ENCODE measurements at regions not wholly inside any gene's neighbourhood (a gene's known extent, or its start where the extent isn't known, plus 50 kb on each side); places are given as distances from the start of the nearest gene placed in this dataset.

DNA sequence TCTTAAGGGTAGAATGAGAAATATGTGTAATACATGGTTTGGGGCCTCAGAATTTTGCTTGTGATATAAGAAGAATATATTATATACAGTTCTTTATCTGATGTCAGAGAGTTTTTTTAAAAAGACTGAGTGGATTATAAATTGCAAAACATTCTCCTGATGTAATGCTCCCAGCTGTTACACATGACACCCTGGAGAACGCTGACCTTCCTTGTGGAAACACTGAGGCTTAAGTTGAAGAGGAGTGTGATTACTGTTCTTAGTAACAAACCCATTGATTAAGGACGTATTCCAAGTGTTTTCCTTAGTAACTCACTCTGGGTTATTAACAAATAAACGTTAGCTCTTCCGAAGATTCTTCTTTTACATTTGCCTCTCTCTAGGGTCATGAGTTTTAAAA lies 1069.3 kb upstream of the CNTNAP5 start:
- no peak for DNase-seq

DNA sequence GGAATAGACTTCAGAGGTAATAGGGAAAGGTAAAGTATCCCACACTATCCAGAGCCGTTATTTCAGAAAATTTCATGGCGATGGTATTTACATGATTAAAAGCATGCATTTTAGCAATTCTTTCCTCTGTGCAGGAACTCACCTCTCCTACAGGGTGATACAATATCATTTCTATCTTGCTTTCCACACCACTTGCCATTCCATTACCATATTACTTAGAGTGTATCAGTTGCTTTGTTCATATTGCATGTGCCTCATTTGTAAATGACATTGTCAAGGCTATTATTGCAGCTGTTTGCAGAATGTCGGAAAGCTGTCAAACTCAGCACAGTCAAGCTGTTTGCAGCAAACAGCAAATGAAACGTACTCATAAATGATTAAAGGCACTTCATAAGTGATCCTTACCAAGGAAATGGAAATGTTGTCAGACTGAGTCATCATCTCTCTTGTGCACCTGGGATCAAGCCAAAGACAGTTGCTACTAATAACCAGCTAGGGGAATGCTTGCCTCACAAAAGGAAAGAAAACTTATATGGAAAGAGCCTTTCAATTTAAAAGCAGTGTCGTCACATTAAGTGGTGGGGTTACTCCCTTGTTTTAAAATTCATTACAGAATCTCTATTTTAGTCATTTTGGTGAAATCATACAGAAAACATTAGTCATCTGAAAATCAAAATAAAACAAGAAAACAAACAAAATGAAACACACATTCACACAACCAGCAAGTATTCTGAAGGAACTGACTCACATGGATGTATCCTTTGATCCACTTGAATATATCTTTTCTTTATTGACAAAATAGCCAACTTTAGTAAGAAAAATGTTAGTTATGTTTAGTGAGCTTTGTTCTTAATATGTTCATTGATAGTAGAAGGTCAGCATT lies 1064.1 kb upstream of the CNTNAP5 start:
- DNase-seq = no peak

DNA sequence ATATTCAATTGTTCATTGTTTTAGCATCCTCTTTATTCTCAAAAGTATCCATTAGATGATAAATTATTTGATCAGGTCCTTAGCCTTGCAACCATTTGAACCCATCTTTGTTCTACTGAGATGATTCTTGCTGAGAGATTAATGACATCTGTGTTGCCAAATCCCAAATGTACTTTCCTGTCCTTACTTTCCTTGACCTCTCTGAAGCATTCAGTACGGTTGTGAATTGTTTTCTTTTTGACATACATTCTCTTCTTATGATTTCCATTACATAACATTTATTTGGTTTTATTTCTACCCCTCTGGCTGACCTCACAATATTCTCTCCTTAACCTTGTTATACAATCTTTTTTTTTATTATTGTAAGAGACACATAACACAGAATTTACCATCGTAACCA lies 1058.6 kb upstream of the CNTNAP5 start:
- no peak for DNase-seq

DNA sequence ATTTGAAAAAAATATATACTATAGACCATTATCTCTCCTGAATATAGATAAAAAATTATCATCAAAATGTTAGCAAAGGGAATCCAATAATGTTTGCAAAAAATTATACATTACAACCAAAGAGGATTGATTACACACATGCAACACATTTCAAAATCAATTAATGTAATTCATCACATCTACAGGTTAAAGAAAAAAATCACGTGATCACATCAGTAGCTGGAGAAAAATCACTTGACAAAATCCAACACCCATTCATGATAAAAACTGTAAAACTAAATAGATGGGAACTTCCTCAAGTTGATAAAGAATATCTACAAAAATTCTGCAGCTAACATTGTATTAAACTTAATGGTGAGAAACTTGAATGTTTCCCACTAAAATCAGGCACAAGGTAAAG lies 1047.5 kb upstream of the CNTNAP5 start:
- no peak for DNase-seq

DNA sequence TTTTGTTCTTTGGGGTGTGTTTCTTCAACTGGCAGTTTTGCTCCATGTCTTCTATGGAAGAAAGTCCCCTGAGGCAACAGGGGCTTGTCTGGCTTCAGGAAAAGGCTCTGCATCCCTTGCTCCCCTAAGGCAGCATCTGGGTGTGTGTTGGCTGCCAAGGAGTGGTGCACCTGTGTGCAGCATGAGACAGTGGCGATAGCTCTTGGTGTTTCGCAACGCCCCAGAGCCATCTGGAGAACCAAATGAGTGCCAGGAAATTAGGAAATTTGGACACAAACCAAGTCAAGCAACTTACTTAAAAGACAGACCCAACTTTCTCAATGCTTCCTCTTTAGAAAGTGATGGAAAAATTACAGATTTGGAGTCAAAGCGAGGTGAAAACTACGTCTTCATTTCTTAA lies 1044.4 kb upstream of the CNTNAP5 start:
- DNase-seq = no peak

DNA sequence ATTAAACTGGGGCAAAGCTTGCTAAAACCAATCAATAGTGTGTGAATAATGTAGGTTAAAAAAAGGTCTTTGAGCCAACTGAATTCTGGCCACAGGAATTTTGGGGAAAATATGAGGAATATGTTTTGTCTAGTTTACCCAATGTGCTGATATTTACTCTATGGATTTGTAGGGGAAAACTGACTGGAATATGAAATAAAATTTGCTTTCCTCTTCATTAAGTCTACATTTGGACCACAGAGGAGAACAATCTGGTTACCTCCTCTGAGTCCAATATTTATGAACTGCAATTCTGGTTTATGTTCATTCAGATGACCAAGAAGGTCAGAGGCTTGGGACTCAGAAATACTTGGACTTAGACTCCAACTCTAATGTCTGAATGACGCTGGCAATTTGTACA lies 1042.2 kb upstream of the CNTNAP5 start:
- DNase-seq = no peak

DNA sequence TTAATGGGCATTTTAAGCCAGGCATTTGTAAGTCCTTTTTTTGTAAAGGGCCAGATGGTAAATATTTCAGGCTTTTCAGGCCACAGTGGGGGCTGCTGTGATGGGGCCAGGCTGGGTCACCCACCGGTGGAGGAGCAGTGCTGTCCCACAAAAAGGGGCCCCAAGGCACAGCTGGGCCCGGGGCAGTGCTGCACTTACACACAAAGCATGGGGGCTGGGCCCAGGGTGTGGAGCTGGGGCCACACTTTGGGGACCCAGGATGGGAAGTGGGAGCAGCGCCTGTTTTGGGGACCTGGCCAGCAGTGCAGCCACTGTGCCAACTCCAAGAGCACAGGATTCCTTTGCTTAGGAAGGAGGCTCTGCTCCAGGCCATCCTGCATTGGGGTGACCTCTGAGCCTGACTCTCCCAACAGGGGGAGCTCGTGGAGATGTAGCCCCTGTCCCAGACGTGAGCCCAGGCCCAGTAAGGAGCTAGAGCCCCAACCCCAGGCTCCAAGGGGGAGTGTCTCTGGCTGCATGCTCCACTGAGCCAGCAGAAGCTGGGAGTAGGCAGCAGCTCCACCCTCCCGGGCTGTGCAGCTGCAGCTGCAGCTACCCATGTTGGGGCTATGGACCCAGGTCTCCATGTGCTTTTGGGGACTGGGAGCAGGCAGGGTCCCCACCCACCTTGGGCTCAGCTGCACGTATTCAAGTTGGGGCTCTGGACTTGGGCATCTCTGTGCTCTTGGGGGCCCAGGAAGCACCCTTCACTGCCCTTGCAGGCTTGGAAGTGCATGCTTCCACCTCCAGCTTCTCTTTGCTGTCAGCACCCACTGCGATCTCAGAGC lies 1036.5 kb upstream of the CNTNAP5 start:
- DNase-seq = no peak

DNA sequence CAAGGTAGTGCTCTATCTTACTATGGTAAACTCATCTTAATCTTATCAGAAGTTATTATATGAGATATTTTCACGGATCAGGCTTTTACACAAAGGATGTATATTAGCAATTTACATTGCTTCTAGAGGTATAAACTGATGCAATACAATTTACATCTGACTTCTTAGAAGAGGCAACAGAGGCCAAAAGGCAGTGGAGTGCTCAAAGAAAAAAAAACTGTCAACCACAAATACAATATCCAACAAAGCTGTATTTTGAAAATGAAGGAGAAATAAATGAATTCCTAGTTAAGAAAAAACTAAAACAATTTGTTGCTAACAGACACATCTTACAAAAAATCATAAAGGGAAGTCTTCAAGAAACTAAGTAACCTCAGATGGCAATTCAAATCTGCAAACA lies 1031.5 kb upstream of the CNTNAP5 start:
- DNase-seq = no peak

DNA sequence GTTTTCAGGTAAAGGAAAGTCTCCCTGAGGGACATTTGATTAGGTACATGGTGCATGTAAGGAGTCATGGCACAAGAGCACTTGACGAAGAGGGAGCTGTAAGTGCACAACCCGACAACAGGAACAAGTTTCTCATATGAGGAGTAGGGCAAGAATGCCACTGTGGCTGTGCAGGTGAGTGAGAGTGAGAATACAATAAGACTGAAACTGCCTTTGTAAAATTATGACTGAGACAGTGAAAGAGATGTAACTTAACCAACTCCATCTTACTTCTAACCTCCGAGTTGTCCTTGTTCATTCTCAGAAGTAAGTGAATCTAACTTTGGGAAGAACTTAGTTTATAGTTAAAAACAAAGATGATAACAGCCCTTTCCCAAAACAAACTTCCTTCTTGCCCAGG lies 1025.8 kb upstream of the CNTNAP5 start:
- no peak for DNase-seq

DNA sequence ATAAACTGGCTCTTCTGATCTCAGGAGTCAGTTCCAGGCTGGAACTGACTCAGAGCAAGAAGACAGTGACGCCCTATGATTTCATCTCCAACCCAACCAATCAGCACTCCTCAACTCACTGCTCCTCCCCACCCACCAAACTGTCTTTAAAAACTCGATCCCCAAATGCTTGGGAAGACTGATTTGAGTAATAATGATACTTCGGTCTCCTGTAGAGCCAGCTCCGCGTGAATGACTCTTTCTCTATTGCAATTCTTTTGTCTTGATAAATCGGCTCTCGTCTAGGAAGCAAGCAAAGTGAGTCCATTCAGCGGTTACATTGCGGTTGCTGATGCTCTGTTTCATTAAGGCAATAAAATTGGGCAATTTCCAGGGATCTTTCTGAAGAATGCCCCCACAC lies 1025.3 kb upstream of the CNTNAP5 start:
- DNase-seq = no peak

DNA sequence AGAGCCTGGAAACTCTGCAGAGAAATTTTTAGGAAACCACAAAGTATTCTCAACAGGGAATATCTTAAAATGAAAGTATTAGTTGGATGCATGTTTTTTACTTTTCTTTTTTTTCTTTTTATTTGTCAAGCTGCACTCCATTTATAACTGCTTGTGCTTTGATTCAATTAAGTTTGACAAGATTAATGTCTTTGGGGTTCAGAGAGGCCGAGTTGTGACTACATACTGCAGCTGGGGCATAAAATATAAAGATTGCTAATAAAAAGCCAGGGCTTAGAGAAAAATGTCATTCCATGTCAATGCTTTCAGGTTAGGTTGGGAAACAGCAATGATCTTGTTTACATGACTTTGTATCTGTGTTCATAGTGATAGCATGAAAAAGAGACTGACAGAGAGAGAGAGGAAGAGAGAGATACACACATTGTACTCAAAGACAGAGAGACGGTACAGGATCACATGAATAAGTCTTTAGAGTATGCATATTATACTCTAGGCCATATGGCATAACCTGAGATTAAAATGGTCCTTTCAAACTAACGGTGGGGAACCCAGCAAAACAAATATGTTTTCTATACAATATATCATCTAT lies 1022.3 kb upstream of the CNTNAP5 start:
- no peak for DNase-seq

DNA sequence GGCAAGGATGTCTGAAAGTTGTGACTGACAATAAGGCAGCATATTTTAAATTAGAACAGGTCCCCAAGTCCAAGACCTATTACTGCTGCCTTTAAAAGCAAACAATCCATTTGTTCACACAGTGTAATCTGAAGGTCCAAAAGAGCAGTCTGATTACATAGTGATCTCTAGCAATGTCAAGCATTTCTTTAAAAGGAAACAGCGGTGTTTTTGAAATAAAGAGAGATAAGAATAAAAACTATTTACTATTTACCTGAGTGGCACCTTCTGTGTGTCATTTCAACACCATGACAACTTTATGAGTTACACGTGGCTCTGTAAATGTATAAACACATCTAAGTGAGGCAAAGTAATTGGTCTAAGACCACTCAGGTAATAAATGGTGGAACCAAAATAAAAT lies 1009.9 kb upstream of the CNTNAP5 start:
- no peak for DNase-seq

DNA sequence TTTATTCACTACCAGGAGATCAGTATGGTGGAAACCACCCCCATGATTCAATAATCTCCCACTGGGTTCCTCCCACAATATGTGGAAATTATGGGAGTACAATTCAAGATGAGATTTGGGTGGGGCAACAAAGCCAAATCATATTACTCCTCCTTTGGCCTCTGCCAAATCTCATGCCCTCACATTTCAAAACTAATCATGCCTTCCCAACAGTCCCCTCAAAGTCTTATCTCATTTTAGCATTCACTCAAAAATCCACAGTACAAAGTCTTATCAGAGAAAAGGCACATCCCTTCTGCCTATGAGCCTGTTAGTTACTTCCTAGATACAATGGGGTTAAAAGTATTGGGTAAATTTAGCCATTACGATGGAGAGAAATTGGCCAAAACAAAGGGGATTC lies 989.5 kb upstream of the CNTNAP5 start:
- DNase-seq = no peak

DNA sequence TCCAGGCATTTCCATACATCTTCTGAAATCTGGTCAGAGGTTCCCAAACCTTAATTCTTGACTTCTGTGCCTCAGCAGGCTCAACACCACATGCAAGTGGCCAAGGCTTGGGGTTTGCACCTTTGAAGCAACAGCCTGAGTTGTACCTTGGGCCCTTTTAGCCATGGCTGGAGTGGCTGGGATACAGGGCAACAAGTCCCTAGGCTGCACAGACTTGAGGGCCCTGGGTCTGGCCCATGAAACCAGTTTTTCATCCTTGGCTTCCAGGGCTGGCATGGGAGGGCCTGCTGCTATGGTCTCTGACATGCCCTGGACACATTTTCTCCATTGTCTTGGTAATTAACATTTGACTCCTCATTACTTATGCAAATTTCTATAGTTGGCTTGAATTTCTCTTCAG lies 988.8 kb upstream of the CNTNAP5 start:
- no peak for DNase-seq

DNA sequence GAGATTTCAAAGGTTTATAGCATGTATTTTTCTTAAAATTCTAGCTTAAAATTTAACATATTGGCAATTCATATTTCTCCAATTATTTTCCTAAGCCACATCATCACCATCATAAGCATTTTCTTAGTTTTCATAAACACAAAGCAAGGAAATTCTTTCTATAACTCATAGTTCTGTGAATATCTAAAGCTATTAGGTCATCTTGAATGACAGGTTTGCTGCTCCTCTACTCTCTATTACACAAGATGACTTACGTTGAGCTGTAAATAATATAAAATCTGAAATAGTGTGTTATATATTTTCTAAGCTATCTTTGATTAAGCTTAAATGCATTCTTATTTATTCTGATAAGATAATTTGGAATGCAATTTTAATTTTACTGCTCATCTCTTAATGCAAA lies 984.6 kb upstream of the CNTNAP5 start:
- DNase-seq = no peak

DNA sequence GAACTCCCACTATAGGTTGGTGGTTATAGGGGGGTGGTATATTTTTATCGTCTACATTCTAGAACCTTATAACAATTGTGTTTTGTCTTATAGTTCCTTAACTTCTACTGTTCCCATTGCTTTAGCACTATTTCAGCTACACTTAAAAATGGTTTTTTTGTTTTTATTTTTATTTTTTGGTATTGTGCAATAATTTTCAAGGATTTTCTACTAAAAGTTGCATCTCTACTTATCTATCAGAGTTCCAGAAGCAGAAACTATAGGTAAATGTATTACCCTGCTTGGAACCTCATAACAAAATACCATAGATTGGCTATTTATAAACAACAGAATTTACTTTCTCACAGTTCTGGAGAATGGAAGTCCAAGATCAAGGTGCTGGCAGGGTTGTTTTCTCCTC lies 981.6 kb upstream of the CNTNAP5 start:
- DNase-seq = no peak

DNA sequence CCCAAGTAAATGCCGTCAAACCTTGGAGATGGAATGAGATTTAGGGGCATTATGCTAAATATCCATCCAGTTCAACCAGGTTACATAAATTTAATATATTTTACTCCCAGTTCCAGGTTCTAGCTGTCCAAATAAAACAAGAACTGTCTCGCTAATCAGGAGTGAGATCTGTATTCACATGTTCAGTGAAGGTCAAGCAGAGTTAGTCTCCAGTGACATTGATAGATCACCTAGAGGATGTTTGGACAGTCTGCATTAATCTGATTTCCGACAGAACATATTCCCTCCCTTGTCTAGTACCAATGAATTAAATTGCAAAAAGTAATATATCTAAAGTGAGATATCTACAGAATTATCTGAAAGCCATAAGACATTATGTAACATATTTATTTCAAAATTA lies 979.4 kb upstream of the CNTNAP5 start:
- no peak for DNase-seq

DNA sequence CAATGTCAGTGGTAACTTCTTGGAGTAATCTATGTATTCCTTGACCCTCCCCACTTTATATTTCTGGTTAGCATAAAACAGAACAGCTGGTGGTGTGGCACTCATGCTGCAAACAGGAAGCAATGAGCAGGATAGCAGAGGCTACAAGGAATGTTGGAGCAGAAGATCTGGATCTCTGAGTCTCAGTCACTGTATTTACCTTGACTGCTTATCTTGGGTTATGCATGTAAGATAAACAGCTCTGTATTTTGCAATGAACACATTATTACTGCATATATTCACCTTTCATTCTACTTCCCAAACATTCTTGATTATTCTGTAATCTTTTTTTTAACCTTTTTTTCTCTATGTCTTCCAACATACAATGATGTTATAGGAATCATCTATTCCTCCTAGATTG lies 977.9 kb upstream of the CNTNAP5 start:
- DNase-seq = no peak

DNA sequence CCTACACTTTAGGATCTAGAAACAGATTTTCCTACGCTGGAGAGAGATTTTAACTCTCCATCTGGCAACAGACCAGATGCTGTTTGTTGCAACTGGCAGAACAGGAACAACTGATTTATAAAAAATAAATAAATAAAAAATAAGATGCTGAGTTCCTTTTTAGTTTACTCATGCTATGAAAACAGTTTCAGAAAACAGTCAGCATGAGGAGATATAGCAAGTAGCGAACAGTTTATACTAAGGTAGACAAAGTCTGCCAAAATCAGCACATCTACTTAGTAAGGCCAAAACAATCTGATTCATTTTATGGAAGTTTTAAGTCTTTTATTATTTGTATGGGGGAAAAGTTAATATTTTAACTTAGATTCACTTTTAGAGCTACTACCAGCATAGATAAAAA lies 974.0 kb upstream of the CNTNAP5 start:
- DNase-seq = no peak

DNA sequence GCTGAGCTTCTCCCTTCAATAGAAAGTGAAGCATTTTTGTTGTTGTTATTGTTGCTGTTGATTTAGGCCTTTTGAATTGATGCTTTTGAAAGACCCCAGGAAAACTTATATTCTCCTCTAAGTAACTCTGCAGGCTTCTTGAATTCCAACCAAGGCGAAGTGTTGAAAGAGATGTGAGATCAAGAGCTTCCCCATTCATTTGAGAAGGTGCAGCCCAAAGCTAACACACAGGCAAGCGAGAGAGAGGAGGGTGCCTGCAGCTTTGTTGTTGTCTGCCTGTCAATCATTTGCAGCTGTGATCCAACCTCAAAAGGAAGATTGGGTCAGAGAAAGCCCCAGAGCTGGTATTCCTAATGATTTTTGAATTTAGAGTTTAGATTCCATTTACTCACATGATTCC lies 963.6 kb upstream of the CNTNAP5 start:
- DNase-seq = no peak

DNA sequence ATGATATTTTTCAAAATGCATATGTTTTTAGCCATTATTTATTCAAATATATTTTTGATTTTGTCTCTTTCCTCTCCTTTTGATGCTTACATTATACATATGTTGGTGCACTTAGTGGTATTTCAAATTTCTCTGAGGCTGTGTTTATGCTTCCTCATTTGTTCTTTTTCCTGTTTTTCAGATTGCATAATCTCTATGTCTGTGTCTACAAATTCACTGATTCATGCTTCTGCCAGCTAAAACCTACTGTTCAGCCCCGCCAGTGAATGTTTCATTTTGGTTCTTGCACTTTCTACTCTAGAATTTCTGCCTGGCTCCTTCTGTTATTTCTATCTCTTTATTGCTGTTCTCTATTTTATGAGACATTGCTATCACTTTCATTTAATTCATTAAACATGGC lies 951.7 kb upstream of the CNTNAP5 start:
- no peak for DNase-seq

DNA sequence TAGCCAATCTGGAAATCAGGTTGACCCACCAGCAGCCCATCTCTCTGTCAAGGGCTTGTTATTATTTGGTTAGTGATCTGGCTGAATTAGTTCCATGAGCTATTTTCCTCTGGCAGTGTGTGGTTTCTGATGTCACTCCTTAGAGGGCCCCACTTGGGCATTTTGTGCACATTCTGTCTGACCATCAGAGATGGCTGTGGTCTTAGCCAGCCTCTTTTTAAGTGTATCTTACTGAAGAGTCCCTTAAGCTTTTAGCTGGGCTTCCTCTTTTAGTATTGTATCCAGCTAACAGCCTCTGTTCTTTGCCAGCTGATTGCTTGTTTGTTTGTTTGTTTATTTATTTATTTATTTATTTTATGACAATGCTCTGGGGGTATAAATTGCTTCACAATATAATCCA lies 951.1 kb upstream of the CNTNAP5 start:
- DNase-seq = no peak

DNA sequence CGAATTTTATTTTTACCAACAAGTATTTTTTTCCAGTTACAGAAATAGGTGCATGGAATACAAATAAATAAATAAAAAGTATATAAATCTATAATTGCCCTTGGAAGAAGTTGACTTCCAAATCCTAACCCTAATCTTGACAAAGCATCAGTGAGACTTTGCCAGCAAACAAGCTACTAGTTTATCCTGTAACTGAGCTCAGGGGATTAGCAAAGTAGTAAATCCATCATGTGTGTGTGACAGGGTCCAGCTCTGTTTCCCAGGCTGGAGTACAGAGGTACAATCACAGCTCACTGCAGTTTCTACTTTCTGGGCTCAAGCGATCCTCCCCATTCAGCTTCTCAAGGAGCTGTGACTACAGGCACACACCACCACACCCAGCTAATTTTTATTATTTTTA lies 948.0 kb upstream of the CNTNAP5 start:
- DNase-seq = no peak

DNA sequence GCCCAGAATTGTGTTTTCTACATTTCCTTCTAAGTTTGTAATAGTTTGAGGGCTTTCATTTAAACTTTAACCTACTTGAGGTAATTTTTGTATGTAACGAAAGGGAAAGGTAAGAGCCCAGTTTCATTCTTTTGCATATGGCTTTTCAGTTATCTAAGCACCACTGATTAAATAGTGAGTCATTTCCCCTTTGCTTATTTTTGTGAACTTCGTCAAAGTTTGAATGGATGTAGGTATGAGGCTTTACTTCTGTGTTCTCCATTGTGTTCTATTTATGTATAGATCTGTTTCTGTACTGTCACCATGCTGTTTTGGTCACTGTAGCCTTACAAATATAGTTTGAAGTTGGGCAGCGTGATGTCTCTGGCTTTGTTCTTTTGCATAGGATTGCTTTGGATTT lies 944.8 kb upstream of the CNTNAP5 start:
- DNase-seq = no peak
